ENCODE measurements at regions not wholly inside any gene's neighbourhood (a gene's known extent, or its start where the extent isn't known, plus 50 kb on each side); places are given as distances from the start of the nearest gene placed in this dataset.

DNA sequence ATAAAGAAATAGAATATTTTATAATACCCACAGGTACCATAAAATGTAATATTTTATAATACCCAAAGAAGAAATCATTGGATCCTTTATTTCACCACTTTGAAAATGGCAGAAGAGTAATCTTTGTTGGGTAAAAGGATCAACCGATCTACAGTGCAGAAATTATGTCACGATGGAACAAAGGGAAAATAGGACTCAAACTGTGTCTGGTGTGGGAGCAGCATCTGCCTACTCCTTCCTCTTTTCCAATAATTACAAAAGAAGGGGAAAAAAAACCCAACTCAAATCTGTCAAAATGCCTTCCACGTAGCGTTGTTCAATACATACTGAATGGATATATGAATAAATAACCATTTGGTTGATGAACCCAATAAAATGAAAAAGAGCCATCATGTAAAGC lies 492.6 kb upstream of the TBL1XR1 start:
- no peak overlapping the region for H3K4me3 Mint-ChIP-seq
- no peak overlapping the region for H3K27ac Mint-ChIP-seq
- Histone ChIP-seq H3K27ac (ENCODE audit: low read length in 2 of 2) (no peak overlapping the region), H2AFZ (ENCODE audit: insufficient read depth, low read depth, low read length, poor library complexity, severe bottlenecking) (no peak overlapping the region), H3K9ac (ENCODE audit: low read length) (no peak overlapping the region), H4K20me1 (ENCODE audit: control insufficient read depth, insufficient read depth, low read length, poor library complexity, severe bottlenecking) (no peaks in the 10 kb centered on the region), H3K79me2 (ENCODE audit: control insufficient read depth, insufficient read depth, low read length) (no peaks in the 10 kb centered on the region), H3K4me3 (ENCODE audit: control extremely low read depth in 1 of 5, extremely low read depth in 1 of 5, insufficient read depth in 1 of 5, low read depth in 2 of 5, low read length in 4 of 5) (no peak overlapping the region), H3K27me3 (replicated peaks in 1 of 4; ENCODE audit: control extremely low read depth in 1 of 4, control insufficient read depth in 3 of 4, insufficient read depth in 4 of 4, low read length in 3 of 4) (no peaks in the 10 kb centered on the region), H3K4me2 (replicated peaks; ENCODE audit: low read depth, low read length, poor library complexity, severe bottlenecking) (no peak overlapping the region), H3K9me3 (ENCODE audit: control extremely low read depth in 1 of 3, control insufficient read depth in 2 of 3, insufficient read depth in 1 of 3, low read length in 2 of 3) (no peaks in the 10 kb centered on the region), H3K36me3 (replicated peaks in 1 of 2; ENCODE audit: control extremely low read depth in 1 of 2, control insufficient read depth in 1 of 2, extremely low read depth in 1 of 2, insufficient read depth in 2 of 2, low read length in 1 of 2) (no peaks in the 10 kb centered on the region), H3K4me1 (ENCODE audit: control insufficient read depth in 2 of 2, insufficient read depth in 2 of 2, low read length in 2 of 2) (peaks cover 5 to 9% of the 10 kb centered on the region in 2 donors)
- CTCF ChIA-PET, result interaction anchor here (0.6 to 1.6 kb wide), 2 partner anchors 10 to 595 kb away, joined by 3 read pairs; no protein-coding TSS in a partner anchor
- TF ChIP-seq EZH2 (IDR thresholded peaks at IDR 0.05; ENCODE audit: borderline replicate concordance, insufficient read depth, low read depth, low read length, poor library complexity, severe bottlenecking), result no peak
- TF ChIP-seq, protein P1, sequence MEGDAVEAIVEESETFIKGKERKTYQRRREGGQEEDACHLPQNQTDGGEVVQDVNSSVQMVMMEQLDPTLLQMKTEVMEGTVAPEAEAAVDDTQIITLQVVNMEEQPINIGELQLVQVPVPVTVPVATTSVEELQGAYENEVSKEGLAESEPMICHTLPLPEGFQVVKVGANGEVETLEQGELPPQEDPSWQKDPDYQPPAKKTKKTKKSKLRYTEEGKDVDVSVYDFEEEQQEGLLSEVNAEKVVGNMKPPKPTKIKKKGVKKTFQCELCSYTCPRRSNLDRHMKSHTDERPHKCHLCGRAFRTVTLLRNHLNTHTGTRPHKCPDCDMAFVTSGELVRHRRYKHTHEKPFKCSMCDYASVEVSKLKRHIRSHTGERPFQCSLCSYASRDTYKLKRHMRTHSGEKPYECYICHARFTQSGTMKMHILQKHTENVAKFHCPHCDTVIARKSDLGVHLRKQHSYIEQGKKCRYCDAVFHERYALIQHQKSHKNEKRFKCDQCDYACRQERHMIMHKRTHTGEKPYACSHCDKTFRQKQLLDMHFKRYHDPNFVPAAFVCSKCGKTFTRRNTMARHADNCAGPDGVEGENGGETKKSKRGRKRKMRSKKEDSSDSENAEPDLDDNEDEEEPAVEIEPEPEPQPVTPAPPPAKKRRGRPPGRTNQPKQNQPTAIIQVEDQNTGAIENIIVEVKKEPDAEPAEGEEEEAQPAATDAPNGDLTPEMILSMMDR (IDR thresholded peaks at IDR 0.05), result no peak
- no CpG with 5 or more reads among the region's 4 CpGs for WGBS (ENCODE audit: insufficient coverage)
- intact Hi-C loops (cut with micrococcal nuclease), result no loop called here
- H3K4me1 Mint-ChIP-seq, result peaks cover 11% of the 10 kb centered on the region
- no peak for DNase-seq
- POLR2A ChIA-PET, result no interaction called here
- no peak for ATAC-seq (ENCODE audit: low read depth)
- peaks cover 4% of the 10 kb centered on the region for H3K27me3 Mint-ChIP-seq
- no peaks in the 10 kb centered on the region for H3K9me3 Mint-ChIP-seq (ENCODE audit: insufficient read depth)

DNA sequence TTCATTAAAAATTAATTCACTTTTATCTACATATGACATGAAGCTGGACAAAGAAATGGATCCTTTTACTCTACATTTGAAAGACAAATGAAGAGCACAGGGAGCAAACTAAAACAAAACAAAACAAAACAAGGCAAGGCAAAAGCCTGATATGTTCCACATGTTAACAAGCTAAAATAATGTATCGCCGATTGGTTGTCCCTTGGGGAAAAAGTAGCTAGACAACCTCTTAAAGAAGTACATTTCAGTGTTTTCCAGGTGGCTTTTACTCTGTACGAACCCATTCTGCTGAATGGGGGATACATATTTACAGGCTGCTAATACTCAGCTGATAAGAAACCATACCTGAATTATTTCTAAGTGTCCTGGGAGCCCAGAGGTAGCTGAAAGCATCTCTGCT lies 493.0 kb upstream of the TBL1XR1 start:
- ATAC-seq (ENCODE audit: low read depth), result no peak
- no peak overlapping the region for H3K4me3 ChIP-seq (ENCODE audit: control extremely low read depth in 1 of 5, extremely low read depth in 1 of 5, insufficient read depth in 1 of 5, low read depth in 2 of 5, low read length in 4 of 5)

More for the DNA sequence above, 493.0 kb upstream of the TBL1XR1 start:
- no peak for DNase-seq
- H3K36me3 ChIP-seq (replicated peaks in 1 of 2; ENCODE audit: control extremely low read depth in 1 of 2, control insufficient read depth in 1 of 2, extremely low read depth in 1 of 2, insufficient read depth in 2 of 2, low read length in 1 of 2), result no peaks in the 10 kb centered on the region
- TF ChIP-seq, protein P1 (IDR thresholded peaks at IDR 0.05), result no peak
- TF ChIP-seq EZH2 (IDR thresholded peaks at IDR 0.05; ENCODE audit: borderline replicate concordance, insufficient read depth, low read depth, low read length, poor library complexity, severe bottlenecking), result no peak
- H4K20me1 ChIP-seq (ENCODE audit: control insufficient read depth, insufficient read depth, low read length, poor library complexity, severe bottlenecking), result no peaks in the 10 kb centered on the region
- no peak overlapping the region for H2AFZ ChIP-seq (ENCODE audit: insufficient read depth, low read depth, low read length, poor library complexity, severe bottlenecking)
- Mint-ChIP-seq H3K9me3 (ENCODE audit: insufficient read depth) (no peaks in the 10 kb centered on the region), H3K27ac (no peak overlapping the region), H3K4me3 (no peak overlapping the region), H3K4me1 (peaks cover 14% of the 10 kb centered on the region), H3K27me3 (peaks cover 4% of the 10 kb centered on the region)
- no peak overlapping the region for H3K9ac ChIP-seq (ENCODE audit: low read length)
- no peak overlapping the region for H3K27ac ChIP-seq (ENCODE audit: low read length in 2 of 2)
- WGBS (ENCODE audit: insufficient coverage), result 83% methylated on average over 1 of the region's 3 CpGs
- H3K9me3 ChIP-seq (ENCODE audit: control extremely low read depth in 1 of 3, control insufficient read depth in 2 of 3, insufficient read depth in 1 of 3, low read length in 2 of 3), result no peaks in the 10 kb centered on the region
- H3K4me1 ChIP-seq (ENCODE audit: control insufficient read depth in 2 of 2, insufficient read depth in 2 of 2, low read length in 2 of 2), result peaks cover 5 to 11% of the 10 kb centered on the region in 2 donors
- H3K79me2 ChIP-seq (ENCODE audit: control insufficient read depth, insufficient read depth, low read length), result no peaks in the 10 kb centered on the region
- ChIA-PET POLR2A (no interaction called here), CTCF (interaction anchor here (1.6 kb wide), 1 partner anchor 10 kb away, joined by 3 read pairs; no protein-coding TSS in a partner anchor)
- intact Hi-C loops (cut with micrococcal nuclease), result no loop called here
- H3K27me3 ChIP-seq (replicated peaks in 1 of 4; ENCODE audit: control extremely low read depth in 1 of 4, control insufficient read depth in 3 of 4, insufficient read depth in 4 of 4, low read length in 3 of 4), result no peaks in the 10 kb centered on the region
- no peak overlapping the region for H3K4me2 ChIP-seq (replicated peaks; ENCODE audit: low read depth, low read length, poor library complexity, severe bottlenecking)
